GM19239 (cell line): ENCODE measurements at regions not wholly inside any gene's neighbourhood (a gene's known extent, or its start where the extent isn't known, plus 50 kb on each side); places are given as distances from the start of the nearest gene placed in this dataset.
"Not testable (repeated sequence)": the region's sequence is repeated elsewhere in the genome, so short reads cannot be mapped to it uniquely, and the experiment has no call there.

Experiments
- DNase-seq: peaks from one replicate; pipeline ENCODE4 v3.0.0; 2011; ENCODE audit warnings: low spot score; ENCODE audit not compliant: insufficient read length
- FAIRE-seq: peaks from 2 replicates; lab custom pipeline; 2011; peaks lifted over from hg19 to GRCh38; lab: Jason Lieb, UNC

GRCh38 chr2:188785490-188785889 lies 188.7 kb upstream of the COL3A1 start:
- no peak for FAIRE-seq
- DNase-seq = no peak

GRCh38 chr2:188786368-188786841 lies 187.8 kb upstream of the COL3A1 start:
- FAIRE-seq (peak; percentile 54), DNase-seq (no peak)

DNA sequence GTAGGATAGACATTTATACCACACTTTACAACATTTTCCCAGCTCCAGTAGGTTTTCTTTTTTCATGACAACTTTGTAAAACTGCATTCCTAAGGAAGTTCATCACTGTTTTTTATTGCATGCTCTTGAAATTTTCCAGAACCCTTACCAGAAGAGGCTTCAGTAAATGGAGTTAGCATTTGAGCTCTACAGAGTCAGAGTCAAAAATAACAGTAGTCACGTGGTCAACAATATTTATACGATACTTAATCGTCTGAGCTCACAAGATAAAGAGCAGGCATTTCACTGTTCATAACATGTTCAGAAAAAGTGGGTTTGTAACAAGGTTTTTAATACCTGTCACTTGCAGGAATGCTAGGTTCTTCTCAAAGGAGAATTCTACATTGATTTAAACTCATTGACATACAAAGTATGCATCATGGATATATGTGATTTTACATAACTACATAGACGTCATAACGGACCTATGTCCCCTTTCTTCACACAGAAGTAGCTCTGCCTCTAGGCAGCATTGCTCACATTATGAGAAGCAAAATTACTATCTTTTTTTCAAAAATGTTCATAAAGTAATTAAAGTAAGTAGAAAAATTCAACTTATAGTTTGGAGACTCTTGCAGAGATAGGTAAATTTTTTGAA lies 187.0 kb upstream of the COL3A1 start:
- DNase-seq = no peak
- no peak for FAIRE-seq

- DNase-seq = no peak
- FAIRE-seq = no peak
These were observed 186.4 kb upstream of the COL3A1 start for GRCh38 chr2:188787658-188788240.

DNA sequence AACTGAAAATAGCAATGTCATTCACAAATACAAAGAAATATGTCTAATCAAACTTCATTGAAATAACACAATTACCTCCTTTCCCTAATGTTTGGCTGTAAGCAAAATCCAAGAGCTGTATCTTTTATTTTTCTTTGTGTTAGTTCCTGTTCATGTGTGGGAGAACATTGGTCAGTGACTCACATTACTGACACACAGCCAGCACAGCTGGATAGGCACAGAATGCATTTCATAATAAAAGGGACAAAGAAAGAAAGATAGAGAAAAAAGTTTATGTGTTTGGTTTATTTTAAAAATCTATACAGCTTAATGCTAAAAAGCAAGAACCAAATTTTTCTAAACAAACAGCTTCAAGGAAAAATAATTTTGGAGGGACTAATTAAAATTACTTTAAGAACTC lies 185.6 kb upstream of the COL3A1 start:
- no peak for DNase-seq
- no peak for FAIRE-seq

DNA sequence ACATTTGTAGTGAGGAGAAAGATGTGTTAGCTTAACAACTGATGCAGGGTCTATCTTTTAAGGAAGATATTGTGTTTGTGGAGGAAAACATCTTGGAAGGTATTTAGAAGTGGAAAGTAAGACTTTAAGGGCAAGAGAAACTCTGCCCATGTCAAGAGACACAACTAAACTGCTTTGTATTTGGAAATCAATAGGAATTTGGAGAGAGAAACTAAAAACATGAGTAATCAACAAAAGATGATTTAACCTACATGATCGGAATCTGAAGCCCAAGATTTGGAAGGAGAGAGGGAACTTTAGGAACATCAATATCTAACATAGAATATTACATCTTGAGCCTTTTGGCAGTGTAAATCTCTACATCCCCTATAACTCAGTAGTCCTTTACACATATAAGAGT lies 184.2 kb upstream of the COL3A1 start:
- DNase-seq = no peak
- no peak for FAIRE-seq

DNA sequence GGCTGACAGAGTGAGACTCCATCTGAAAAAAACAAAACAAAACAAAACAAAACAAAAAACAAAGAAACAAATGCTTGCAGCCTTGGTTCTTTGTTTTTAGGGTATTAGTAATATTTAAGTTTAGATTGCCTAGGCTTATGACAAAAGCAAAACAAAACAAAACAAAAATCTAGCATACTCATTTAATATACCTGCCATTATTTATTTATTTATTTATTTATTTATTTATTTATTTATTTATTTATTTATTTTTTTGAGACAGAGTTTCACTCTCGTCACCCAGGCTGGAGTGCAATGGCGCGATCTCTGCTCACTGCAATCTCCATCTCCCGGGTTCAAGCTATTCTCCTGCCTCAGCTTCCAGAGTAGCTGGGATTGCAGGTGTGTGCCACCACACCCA lies 179.7 kb upstream of the COL3A1 start:
- not testable (repeated sequence) for DNase-seq, FAIRE-seq

DNA sequence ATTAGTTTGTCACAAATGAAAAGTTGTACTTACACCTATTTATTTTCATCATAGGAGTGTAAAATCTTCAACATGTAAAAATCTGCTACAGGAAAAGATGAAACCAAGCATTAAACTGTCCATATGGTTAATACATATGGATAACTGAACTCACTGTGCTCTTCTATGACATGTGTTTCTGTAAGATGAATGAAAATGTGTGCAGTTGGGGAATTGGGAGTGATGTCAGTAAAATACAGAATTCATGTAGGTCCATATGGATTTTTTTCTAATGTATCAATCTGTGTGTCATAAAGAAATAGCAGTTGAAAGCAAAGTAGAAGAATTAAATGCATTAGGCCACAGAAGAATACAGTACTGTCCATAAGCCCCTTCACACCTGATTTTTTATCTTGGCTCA lies 178.4 kb upstream of the COL3A1 start:
- no peak for DNase-seq
- no peak for FAIRE-seq

GRCh38 chr2:188797371-188797770 lies 176.8 kb upstream of the COL3A1 start:
- FAIRE-seq = no peak
- DNase-seq = no peak

- DNase-seq (no peak), FAIRE-seq (no peak)
These were observed 176.0 kb upstream of the COL3A1 start for GRCh38 chr2:188798159-188798558.

DNA sequence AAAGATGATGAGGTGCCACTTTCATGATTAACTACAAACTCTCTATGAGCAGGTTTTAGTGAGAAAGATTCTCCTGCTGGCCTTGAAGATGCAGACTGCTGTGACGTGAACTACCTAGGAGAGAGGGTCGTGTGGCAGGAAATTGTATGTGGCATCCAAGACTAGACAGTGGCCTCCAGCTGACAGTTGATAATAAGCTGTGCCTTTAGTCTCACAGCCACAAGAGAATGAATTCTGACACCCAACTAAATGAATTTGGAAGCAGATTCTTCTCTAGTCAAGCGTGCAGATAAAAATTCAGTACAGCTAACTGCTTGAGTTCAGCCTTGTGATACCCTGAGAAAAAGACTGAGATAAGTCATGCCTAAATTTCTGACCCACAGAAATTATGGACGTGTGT lies 169.0 kb upstream of the COL3A1 start:
- DNase-seq (no peak), FAIRE-seq (no peak)

- FAIRE-seq (no peak), DNase-seq (no peak)
These were observed 165.2 kb upstream of the COL3A1 start for GRCh38 chr2:188808947-188809355.

GRCh38 chr2:188810586-188810985 lies 163.6 kb upstream of the COL3A1 start:
- FAIRE-seq (no peak), DNase-seq (no peak)

GRCh38 chr2:188811522-188811921 lies 162.7 kb upstream of the COL3A1 start:
- FAIRE-seq (no peak), DNase-seq (no peak)

DNA sequence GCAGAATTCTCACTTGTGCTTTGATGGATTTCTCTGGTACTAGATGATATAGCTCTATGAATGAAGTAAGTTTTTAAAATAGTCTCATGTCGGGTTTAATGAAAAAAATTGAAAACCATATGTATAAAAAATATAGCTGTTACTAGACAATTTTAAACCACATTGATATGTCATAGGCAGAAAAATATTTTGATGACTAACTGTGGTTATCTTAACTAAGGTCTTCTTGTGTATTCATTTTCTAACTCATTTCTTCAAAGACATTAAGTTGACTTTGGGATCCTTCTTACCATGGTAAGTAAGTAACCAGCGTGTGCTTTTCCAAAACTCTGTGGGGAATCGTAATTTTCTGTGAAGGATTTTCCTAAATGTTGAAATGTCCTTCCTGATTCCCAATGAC lies 160.9 kb upstream of the COL3A1 start:
- no peak for DNase-seq
- no peak for FAIRE-seq

DNA sequence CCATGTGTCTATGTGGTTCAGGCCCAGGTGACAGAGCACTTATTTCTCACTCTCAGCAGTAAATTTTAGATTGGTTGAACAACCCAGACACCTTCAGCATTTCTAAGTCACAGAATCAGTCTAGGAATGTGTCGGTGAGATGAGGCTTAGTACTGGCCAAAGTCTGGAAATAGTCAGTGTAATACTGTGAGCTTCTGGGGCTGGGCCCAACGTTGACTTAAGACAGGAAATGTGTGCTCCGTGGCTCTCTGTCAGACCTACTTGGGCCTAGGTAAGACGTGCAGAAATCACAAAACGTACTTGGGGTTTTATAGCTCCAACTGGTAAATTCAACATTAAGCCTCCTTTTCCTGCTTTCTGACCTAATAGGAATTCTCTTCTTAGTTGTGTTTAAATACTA lies 160.3 kb upstream of the COL3A1 start:
- FAIRE-seq (no peak), DNase-seq (no peak)

- FAIRE-seq (no peak), DNase-seq (no peak)
These were observed 155.2 kb upstream of the COL3A1 start for GRCh38 chr2:188819011-188819410.

- FAIRE-seq (no peak), DNase-seq (no peak)
These were observed 154.4 kb upstream of the COL3A1 start for GRCh38 chr2:188819792-188820191.

DNA sequence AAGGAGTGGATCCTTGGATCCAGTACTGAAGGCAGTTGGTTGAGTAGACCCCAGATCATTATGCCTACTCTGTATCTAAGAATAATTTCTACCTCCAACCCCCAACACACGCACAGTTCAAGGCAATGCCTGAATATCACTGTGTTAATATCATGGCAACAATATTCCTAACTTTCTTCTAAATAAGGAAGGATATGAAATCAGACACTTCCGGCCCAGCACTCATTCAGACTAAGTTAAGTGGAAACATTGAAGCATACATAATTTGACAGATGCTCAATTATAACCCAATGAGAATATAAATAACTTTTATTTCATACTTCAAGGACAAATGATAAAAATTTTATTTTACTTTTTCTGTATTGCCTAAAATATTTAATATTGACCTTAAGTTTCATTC lies 153.6 kb upstream of the COL3A1 start:
- FAIRE-seq = no peak
- DNase-seq = no peak

DNA sequence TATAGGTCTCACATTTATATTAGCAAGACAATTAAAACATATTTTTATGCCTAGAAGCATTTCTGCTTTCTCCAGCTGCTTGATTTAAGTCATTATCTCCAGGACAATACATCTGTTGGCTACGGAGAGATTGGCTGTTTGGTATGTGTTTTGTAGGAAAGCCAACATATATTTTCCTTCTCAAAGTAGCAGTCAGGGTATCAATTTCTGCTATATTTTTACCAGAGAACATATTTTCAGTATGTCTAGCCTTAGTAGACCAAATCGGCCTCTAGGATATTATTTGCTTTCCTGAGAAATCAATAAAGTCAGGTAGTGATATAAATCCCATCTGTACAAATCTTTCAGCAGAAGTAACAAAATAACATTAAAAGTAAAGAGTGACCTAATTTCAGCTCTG lies 150.0 kb upstream of the COL3A1 start:
- DNase-seq (no peak), FAIRE-seq (no peak)

GRCh38 chr2:188833331-188833730 lies 140.8 kb upstream of the COL3A1 start:
- FAIRE-seq (no peak), DNase-seq (no peak)

DNA sequence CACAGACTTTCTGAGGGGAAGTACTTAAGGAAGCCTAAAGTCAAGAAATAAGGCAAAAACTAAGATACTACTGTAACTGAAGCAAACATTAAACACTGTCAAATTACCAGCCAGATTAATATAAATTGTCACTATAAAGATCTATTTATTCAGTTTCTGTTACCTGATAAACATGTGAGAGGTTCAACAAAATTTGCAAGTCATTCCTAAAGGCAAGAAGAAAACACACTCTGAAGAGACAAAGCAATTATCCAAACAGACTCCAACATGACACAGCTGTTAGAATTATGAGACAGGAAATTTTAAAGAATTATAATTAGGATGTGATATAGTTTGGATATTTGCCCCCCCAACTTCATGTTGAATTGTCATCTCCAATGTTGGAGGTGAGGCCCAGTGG lies 140.4 kb upstream of the COL3A1 start:
- FAIRE-seq (no peak), DNase-seq (no peak)
